ENCODE measurements at regions not wholly inside any gene's neighbourhood (a gene's known extent, or its start where the extent isn't known, plus 50 kb on each side); places are given as distances from the start of the nearest gene placed in this dataset.

DNA sequence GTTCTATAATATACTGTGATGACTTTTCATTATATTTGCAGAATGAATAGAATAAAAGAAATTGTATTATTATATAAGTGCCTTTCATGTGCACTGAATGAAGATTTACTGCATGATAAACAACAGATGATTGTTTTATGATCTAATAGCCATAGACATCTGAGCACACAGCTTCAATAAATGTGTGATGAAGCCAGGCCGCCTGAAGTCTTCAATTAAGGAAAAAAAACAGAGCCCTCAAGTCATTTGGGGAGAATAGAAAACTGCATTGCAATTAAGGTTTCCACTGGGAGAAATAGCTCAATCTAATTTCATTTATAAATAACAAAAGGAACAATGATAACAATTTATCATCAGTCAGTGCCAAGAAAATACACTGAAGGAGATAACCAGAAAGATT is 955.2 kb downstream of the FSTL5 start:
- DNase-seq (ENCODE audit: low read depth, low spot score) (no peak), FAIRE-seq (no peak)
- no peaks in the 10 kb centered on the region for H4K20me1 ChIP-seq (replicated peaks; ENCODE audit: control insufficient read depth, extremely low read depth, insufficient read depth, low read length)
- ChIA-PET CTCF (no interaction called here), POLR2A (no interaction called here)
- H3K79me2 ChIP-seq (ENCODE audit: control insufficient read depth, insufficient read depth, low read length) = no peaks in the 10 kb centered on the region
- no peaks in the 10 kb centered on the region for H3K9me1 ChIP-seq (replicated peaks; ENCODE audit: control insufficient read depth, extremely low read depth, insufficient read depth, low read length)
- no peaks in the 10 kb centered on the region for H3K36me3 ChIP-seq (ENCODE audit: control insufficient read depth in 2 of 2, extremely low read depth in 1 of 2, insufficient read depth in 2 of 2, low read length in 2 of 2)
- no peak overlapping the region for H3K27ac ChIP-seq (ENCODE audit: insufficient read depth, low read depth, low read length)
- dilution Hi-C loops (cut with MboI; ENCODE audit: extremely low pct_ligation_motif_present, low sequenced_read_pairs) = no loop called here
- no peaks in the 10 kb centered on the region for H3K27me3 ChIP-seq (ENCODE audit: control insufficient read depth in 2 of 2, insufficient read depth in 2 of 2, low read length in 2 of 2)
- no TSS peak for BruUV-seq (replicated peaks)
- no peak overlapping the region for H2AFZ ChIP-seq (ENCODE audit: low read depth, low read length)
- intact Hi-C loops (cut with micrococcal nuclease) = no loop called here
- H3K4me3 ChIP-seq (replicated peaks in 1 of 3; ENCODE audit: insufficient read depth in 1 of 3, low read depth in 1 of 3, low read length in 3 of 3) = no peak overlapping the region
- H3K4me1 ChIP-seq (ENCODE audit: control insufficient read depth, extremely low read depth, insufficient read depth, low read length) = no peaks in the 10 kb centered on the region
- no peak overlapping the region for H3K4me2 ChIP-seq (ENCODE audit: insufficient read depth, low read length)
- no peak overlapping the region for H3K9ac ChIP-seq (replicated peaks; ENCODE audit: extremely low read depth, insufficient read depth, low read length)
- H3K9me3 ChIP-seq (replicated peaks; ENCODE audit: control insufficient read depth, insufficient read depth, low read length) = no peaks in the 10 kb centered on the region
- no peak for TF ChIP-seq GATA2 (IDR thresholded peaks at IDR 0.05; ENCODE audit: insufficient read depth, insufficient read length, low read depth, low read length)
- TF ChIP-seq MYC (IDR thresholded peaks at IDR 0.05; ENCODE audit: low read depth, low read length) = no peak
- no peak for TF ChIP-seq POLR2AphosphoS5 (IDR thresholded peaks at IDR 0.05; ENCODE audit: insufficient read depth, low read depth, low read length)
- TF ChIP-seq, protein P1, sequence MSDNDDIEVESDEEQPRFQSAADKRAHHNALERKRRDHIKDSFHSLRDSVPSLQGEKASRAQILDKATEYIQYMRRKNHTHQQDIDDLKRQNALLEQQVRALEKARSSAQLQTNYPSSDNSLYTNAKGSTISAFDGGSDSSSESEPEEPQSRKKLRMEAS (IDR thresholded peaks at IDR 0.05; ENCODE audit: insufficient read depth, insufficient read length) = no peak
- no peak for TF ChIP-seq POLR2A (IDR thresholded peaks at IDR 0.05; ENCODE audit: low read depth, low read length)
- TF ChIP-seq, protein P2, sequence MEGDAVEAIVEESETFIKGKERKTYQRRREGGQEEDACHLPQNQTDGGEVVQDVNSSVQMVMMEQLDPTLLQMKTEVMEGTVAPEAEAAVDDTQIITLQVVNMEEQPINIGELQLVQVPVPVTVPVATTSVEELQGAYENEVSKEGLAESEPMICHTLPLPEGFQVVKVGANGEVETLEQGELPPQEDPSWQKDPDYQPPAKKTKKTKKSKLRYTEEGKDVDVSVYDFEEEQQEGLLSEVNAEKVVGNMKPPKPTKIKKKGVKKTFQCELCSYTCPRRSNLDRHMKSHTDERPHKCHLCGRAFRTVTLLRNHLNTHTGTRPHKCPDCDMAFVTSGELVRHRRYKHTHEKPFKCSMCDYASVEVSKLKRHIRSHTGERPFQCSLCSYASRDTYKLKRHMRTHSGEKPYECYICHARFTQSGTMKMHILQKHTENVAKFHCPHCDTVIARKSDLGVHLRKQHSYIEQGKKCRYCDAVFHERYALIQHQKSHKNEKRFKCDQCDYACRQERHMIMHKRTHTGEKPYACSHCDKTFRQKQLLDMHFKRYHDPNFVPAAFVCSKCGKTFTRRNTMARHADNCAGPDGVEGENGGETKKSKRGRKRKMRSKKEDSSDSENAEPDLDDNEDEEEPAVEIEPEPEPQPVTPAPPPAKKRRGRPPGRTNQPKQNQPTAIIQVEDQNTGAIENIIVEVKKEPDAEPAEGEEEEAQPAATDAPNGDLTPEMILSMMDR (IDR thresholded peaks at IDR 0.05; ENCODE audit: extremely low read depth in 1 of 2, insufficient read depth in 1 of 2, low read depth in 1 of 2, low read length in 2 of 2) = no peak
- TF ChIP-seq JUN (IDR thresholded peaks at IDR 0.05; ENCODE audit: borderline replicate concordance, insufficient read depth, insufficient read length, low read depth) = no peak
- TF ChIP-seq FOS (IDR thresholded peaks at IDR 0.05; ENCODE audit: borderline replicate concordance, insufficient read depth, low read length) = no peak
- no peak for TF ChIP-seq EZH2 (IDR thresholded peaks at IDR 0.05; ENCODE audit: borderline replicate concordance, low read depth, low read length, severe bottlenecking)

Measured in endothelial cell of umbilical vein (primary cell).